ENCODE measurements at regions not wholly inside any gene's neighbourhood (a gene's known extent, or its start where the extent isn't known, plus 50 kb on each side); places are given as distances from the start of the nearest gene placed in this dataset.
"Not testable (repeated sequence)": the region's sequence is repeated elsewhere in the genome, so short reads cannot be mapped to it uniquely, and the experiment has no call there.

DNA sequence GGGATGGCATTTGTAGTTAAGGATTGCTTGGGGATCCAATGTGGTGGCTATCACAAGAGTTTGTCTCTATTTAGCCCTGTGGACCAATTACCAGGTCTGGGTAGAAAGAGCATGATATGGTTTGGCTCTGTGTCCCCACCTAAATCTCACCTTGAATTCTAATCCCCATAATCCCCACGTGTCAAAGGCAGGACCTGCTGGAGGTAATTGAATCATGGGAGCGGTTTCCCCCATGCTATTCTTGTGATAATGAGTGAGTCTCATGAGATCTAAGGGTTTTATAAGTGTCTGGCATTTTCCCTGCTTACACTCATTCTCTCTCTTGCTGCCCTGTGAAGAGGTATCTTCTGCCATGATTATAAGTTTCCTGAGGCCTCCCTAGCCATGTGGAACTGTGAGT lies 86.4 kb upstream of the HS3ST4 start:
- no peaks in the 10 kb centered on the region for H3K36me3 Mint-ChIP-seq (ENCODE audit: low read depth)
- TF ChIP-seq, protein P1, sequence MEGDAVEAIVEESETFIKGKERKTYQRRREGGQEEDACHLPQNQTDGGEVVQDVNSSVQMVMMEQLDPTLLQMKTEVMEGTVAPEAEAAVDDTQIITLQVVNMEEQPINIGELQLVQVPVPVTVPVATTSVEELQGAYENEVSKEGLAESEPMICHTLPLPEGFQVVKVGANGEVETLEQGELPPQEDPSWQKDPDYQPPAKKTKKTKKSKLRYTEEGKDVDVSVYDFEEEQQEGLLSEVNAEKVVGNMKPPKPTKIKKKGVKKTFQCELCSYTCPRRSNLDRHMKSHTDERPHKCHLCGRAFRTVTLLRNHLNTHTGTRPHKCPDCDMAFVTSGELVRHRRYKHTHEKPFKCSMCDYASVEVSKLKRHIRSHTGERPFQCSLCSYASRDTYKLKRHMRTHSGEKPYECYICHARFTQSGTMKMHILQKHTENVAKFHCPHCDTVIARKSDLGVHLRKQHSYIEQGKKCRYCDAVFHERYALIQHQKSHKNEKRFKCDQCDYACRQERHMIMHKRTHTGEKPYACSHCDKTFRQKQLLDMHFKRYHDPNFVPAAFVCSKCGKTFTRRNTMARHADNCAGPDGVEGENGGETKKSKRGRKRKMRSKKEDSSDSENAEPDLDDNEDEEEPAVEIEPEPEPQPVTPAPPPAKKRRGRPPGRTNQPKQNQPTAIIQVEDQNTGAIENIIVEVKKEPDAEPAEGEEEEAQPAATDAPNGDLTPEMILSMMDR (IDR thresholded peaks at IDR 0.05), result no peak
- H3K4me3 Mint-ChIP-seq, result no peak overlapping the region
- no peaks in the 10 kb centered on the region; the same call in 1 of the 2 replicates for H3K27me3 Mint-ChIP-seq (ENCODE audit: insufficient read depth)
- DNase-seq, result no peak
- peaks cover 28% of the 10 kb centered on the region for H3K9me3 Mint-ChIP-seq
- H3K27ac Mint-ChIP-seq, result no peak overlapping the region
- no peaks in the 10 kb centered on the region for H3K4me1 Mint-ChIP-seq (ENCODE audit: low read depth)

DNA sequence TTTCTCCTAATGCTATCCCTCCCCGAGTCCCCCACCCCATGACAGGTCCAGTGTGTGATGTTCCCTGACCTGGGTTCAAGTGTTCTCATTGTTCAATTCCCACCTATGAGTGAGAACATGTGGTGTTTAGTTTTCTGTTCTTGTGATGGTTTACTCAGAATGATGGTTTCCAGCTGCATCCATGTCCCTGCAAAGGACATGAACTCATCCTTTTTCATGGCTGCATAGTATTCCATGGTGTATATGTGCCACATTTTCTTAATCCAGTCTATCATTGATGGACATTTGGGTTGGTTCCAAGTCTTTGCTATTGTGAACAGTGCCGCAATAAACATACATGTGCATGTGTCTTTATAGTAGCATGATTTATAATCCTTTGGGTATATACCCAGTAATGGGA lies 90.5 kb upstream of the HS3ST4 start:
- H3K4me1 Mint-ChIP-seq (ENCODE audit: low read depth); H3K36me3 Mint-ChIP-seq (ENCODE audit: low read depth); DNase-seq; H3K4me3 Mint-ChIP-seq; H3K27ac Mint-ChIP-seq; H3K27me3 Mint-ChIP-seq (ENCODE audit: insufficient read depth): not testable (repeated sequence)
- H3K9me3 Mint-ChIP-seq, result peaks cover 29% of the 10 kb centered on the region

DNA sequence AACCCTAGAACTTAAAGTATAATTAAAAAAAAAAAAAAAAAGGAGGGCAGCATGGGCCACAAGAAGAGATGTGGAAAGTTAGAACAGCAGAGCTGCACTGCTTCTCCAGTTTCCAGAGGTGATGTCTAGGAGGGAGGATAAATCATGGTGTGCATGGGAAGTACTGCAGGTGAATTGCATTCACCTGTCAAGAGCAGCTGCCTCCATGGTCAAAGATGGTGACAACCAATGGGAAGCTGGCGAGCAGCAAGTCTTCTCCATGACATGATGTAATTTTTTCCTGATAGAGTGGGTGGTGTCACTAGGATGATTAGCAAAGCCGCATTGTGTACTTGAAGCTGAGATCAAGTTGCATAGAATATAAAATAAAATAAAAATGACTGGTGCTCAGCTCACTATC lies 95.6 kb upstream of the HS3ST4 start:
- Mint-ChIP-seq H3K27ac (no peak overlapping the region), H3K4me3 (no peak overlapping the region), H3K36me3 (ENCODE audit: low read depth) (0 out of 2 replicates have a peak, but pooled peaks cover 4% of the 10 kb centered on the region), H3K4me1 (ENCODE audit: low read depth) (no peaks in the 10 kb centered on the region), H3K9me3 (peaks cover 13% of the 10 kb centered on the region), H3K27me3 (ENCODE audit: insufficient read depth) (no peaks in the 10 kb centered on the region)
- TF ChIP-seq, protein P1 (IDR thresholded peaks at IDR 0.05), result no peak
- DNase-seq, result no peak

DNA sequence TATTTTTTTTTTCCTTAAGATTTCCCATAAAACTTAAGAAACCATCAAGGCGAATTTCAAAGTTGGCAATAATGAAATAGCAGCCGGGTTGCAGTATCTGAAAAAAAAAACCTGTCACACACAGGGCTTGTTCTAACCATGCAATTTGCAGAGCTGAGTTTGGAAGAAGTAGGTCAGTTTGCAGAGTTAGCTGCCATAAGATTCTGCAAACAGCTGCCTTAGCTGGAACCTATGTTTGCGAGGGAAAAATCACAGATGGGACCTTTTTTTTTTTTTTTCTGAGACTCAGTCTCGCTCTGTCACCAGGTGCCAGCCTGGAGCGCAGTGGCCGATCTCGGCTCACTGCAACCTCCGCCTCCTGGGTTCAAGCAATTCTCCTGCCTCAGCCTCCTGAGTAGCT lies 98.5 kb upstream of the HS3ST4 start:
- no peaks in the 10 kb centered on the region for H3K27me3 Mint-ChIP-seq (ENCODE audit: insufficient read depth)

DNA sequence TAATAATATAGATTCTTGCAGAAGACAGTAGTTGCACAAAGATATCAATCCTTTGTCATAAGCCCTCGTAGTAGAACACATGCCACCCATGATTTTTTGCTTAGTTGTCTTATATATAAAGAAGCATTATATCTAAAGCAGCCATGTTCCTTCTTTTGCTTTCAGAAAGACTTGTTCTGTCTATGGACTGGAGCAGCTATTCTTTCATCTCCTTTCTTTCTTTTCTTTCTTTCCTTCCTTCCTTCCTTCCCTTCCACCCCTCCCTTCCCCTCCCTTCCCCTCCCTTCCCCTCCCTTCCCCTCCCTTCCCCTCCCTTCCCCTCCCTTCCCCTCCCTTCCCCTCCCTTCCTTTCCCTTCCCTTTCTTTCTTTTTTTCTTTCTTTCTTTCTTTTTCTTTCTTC lies 104.0 kb upstream of the HS3ST4 start:
- no peak overlapping the region for H3K27ac Mint-ChIP-seq

More for the DNA sequence above, 98.5 kb upstream of the HS3ST4 start:
- Mint-ChIP-seq H3K36me3 (ENCODE audit: low read depth) (no peaks in the 10 kb centered on the region), H3K9me3 (peaks cover 5% of the 10 kb centered on the region), H3K27ac (no peak overlapping the region), H3K4me1 (ENCODE audit: low read depth) (no peaks in the 10 kb centered on the region), H3K4me3 (no peak overlapping the region)
- TF ChIP-seq, protein P1 (IDR thresholded peaks at IDR 0.05), result no peak
- no peak for DNase-seq

DNA sequence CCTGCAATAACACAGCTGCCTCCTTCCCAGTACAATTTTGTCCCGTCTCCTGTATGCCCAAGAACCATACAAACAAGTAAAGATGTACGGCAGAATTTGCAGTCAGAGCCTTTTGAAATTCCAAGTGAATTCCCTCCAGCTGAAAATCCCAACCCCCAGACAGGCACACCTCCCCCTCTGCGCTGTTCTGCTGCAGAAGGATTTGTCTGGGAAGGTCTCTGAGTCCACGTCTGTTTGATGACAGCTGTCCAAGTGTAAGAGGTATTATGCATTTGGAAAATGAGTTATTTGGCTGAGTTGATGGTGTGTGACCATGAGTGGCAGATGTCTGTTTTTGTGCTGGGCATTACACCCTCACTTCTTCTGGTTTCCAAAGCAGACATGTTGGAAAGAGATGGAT lies 104.9 kb upstream of the HS3ST4 start:
- Mint-ChIP-seq H3K9me3 (peaks cover 37% of the 10 kb centered on the region), H3K27ac (no peak overlapping the region), H3K27me3 (ENCODE audit: insufficient read depth) (no peaks in the 10 kb centered on the region), H3K4me3 (no peak overlapping the region), H3K36me3 (ENCODE audit: low read depth) (no peaks in the 10 kb centered on the region), H3K4me1 (ENCODE audit: low read depth) (no peaks in the 10 kb centered on the region)
- TF ChIP-seq, protein P1 (IDR thresholded peaks at IDR 0.05), result no peak
- no peak for DNase-seq

More for the DNA sequence above, 104.0 kb upstream of the HS3ST4 start:
- TF ChIP-seq, protein P1 (IDR thresholded peaks at IDR 0.05), result no peak
- no peak for DNase-seq
- no peaks in the 10 kb centered on the region for H3K36me3 Mint-ChIP-seq (ENCODE audit: low read depth)
- no peaks in the 10 kb centered on the region for H3K27me3 Mint-ChIP-seq (ENCODE audit: insufficient read depth)
- no peak overlapping the region for H3K4me3 Mint-ChIP-seq
- peaks cover 29% of the 10 kb centered on the region for H3K9me3 Mint-ChIP-seq
- no peaks in the 10 kb centered on the region for H3K4me1 Mint-ChIP-seq (ENCODE audit: low read depth)

Measured in HFFc6 (cell line).